ENCODE measurements at regions not wholly inside any gene's neighbourhood (a gene's known extent, or its start where the extent isn't known, plus 50 kb on each side); places are given as distances from the start of the nearest gene placed in this dataset.

- Histone ChIP-seq H2BK12ac (ENCODE audit: low read length) (no peak overlapping the region), H2BK15ac (ENCODE audit: low read length) (no peak overlapping the region), H4K8ac (ENCODE audit: low read depth, low read length) (peak overlapping the region; percentile 89), H2BK120ac (ENCODE audit: low read depth, low read length) (no peak overlapping the region), H2BK5ac (ENCODE audit: low read length) (no peak overlapping the region), H3K9ac (ENCODE audit: low read depth, low read length, poor library complexity) (peak overlapping the region; percentile 5), H3K4ac (ENCODE audit: low read length) (no peak overlapping the region), H3K4me1 (ENCODE audit: control insufficient read depth in 2 of 2, insufficient read depth in 1 of 2, low read depth in 1 of 2, low read length in 2 of 2) (no peaks in the 10 kb centered on the region), H3K18ac (ENCODE audit: low read length) (no peak overlapping the region), H3K27me3 (ENCODE audit: control insufficient read depth in 3 of 3, insufficient read depth in 3 of 3, low read depth in 1 of 3, low read length in 3 of 3) (no peaks in the 10 kb centered on the region), H3K23ac (ENCODE audit: low read depth, low read length, poor library complexity) (no peak overlapping the region), H3K27ac (replicated peaks; ENCODE audit: low read length) (no peak overlapping the region), H2AK5ac (ENCODE audit: low read depth, low read length) (no peak overlapping the region), H3K4me2 (ENCODE audit: insufficient read depth, low read length, poor library complexity, severe bottlenecking) (no peak overlapping the region), H2AFZ (ENCODE audit: low read length) (no peak overlapping the region), H3K79me1 (ENCODE audit: low read depth, low read length) (no peaks in the 10 kb centered on the region), H3K9me3 (replicated peaks in 1 of 2; ENCODE audit: control insufficient read depth in 2 of 2, insufficient read depth in 1 of 2, low read depth in 1 of 2, low read length in 2 of 2) (no peaks in the 10 kb centered on the region), H3K14ac (ENCODE audit: low read length) (no peak overlapping the region), H4K91ac (ENCODE audit: low read depth, low read length, poor library complexity) (no peak overlapping the region), H3K36me3 (replicated peaks in 1 of 2; ENCODE audit: control insufficient read depth in 2 of 2, insufficient read depth in 2 of 2, low read length in 2 of 2) (no peaks in the 10 kb centered on the region), H3K4me3 (ENCODE audit: low read length in 2 of 2) (peak overlapping the region in 1 of 2 donors; percentile 0)
- DNase-seq (ENCODE audit: low spot score): no peak
- WGBS, 2 donors (ENCODE audit: extremely low coverage in 2 of 2, insufficient read length in 2 of 2, insufficient replicate concordance in 1 of 2): no CpG with 5 or more reads among the region's 14 CpGs
Observed at GRCh38 chr20:60877071-60877857, 374.8 kb upstream of the CDH4 start.

GRCh38 chr20:60882836-60883235, 369.2 kb upstream of the CDH4 start:
- H3K18ac ChIP-seq (ENCODE audit: low read length): no peak overlapping the region
- H3K4me3 ChIP-seq (ENCODE audit: low read length in 2 of 2): no peak overlapping the region
- no peak overlapping the region for H2BK120ac ChIP-seq (ENCODE audit: low read depth, low read length)
- H3K23ac ChIP-seq (ENCODE audit: low read depth, low read length, poor library complexity): no peak overlapping the region
- H3K79me1 ChIP-seq (ENCODE audit: low read depth, low read length): no peaks in the 10 kb centered on the region
- no peak overlapping the region for H2BK15ac ChIP-seq (ENCODE audit: low read length)
- no peak overlapping the region for H2BK12ac ChIP-seq (ENCODE audit: low read length)
- DNase-seq (ENCODE audit: low spot score): no peak
- no peaks in the 10 kb centered on the region for H3K36me3 ChIP-seq (replicated peaks in 1 of 2; ENCODE audit: control insufficient read depth in 2 of 2, insufficient read depth in 2 of 2, low read length in 2 of 2)
- H2AK5ac ChIP-seq (ENCODE audit: low read depth, low read length): no peak overlapping the region
- H3K14ac ChIP-seq (ENCODE audit: low read length): no peak overlapping the region
- no peaks in the 10 kb centered on the region for H3K9me3 ChIP-seq (replicated peaks in 1 of 2; ENCODE audit: control insufficient read depth in 2 of 2, insufficient read depth in 1 of 2, low read depth in 1 of 2, low read length in 2 of 2)
- WGBS, 2 donors (ENCODE audit: extremely low coverage in 2 of 2, insufficient read length in 2 of 2, insufficient replicate concordance in 1 of 2): no CpG with 5 or more reads among the region's 6 CpGs
- H3K4me2 ChIP-seq (ENCODE audit: insufficient read depth, low read length, poor library complexity, severe bottlenecking): no peak overlapping the region
- H2AFZ ChIP-seq (ENCODE audit: low read length): no peak overlapping the region
- no peaks in the 10 kb centered on the region for H3K4me1 ChIP-seq (ENCODE audit: control insufficient read depth in 2 of 2, insufficient read depth in 1 of 2, low read depth in 1 of 2, low read length in 2 of 2)
- no peak overlapping the region for H4K8ac ChIP-seq (ENCODE audit: low read depth, low read length)
- no peak overlapping the region for H4K91ac ChIP-seq (ENCODE audit: low read depth, low read length, poor library complexity)
- H2BK5ac ChIP-seq (ENCODE audit: low read length): no peak overlapping the region
- H3K27me3 ChIP-seq (ENCODE audit: control insufficient read depth in 3 of 3, insufficient read depth in 3 of 3, low read depth in 1 of 3, low read length in 3 of 3): peaks cover 0 to 1% (median 0%) of the 10 kb centered on the region in 3 experiments
- no peak overlapping the region for H3K9ac ChIP-seq (ENCODE audit: low read depth, low read length, poor library complexity)
- no peak overlapping the region for H3K4ac ChIP-seq (ENCODE audit: low read length)
- H3K27ac ChIP-seq (replicated peaks; ENCODE audit: low read length): no peak overlapping the region

- Histone ChIP-seq H3K4me2 (ENCODE audit: insufficient read depth, low read length, poor library complexity, severe bottlenecking) (no peak overlapping the region), H3K9ac (ENCODE audit: low read depth, low read length, poor library complexity) (no peak overlapping the region), H3K23ac (ENCODE audit: low read depth, low read length, poor library complexity) (no peak overlapping the region), H2BK120ac (ENCODE audit: low read depth, low read length) (no peak overlapping the region), H3K14ac (ENCODE audit: low read length) (no peak overlapping the region), H4K8ac (ENCODE audit: low read depth, low read length) (no peak overlapping the region), H2BK15ac (ENCODE audit: low read length) (no peak overlapping the region), H2BK12ac (ENCODE audit: low read length) (no peak overlapping the region), H3K36me3 (replicated peaks in 1 of 2; ENCODE audit: control insufficient read depth in 2 of 2, insufficient read depth in 2 of 2, low read length in 2 of 2) (no peaks in the 10 kb centered on the region), H3K27ac (replicated peaks; ENCODE audit: low read length) (no peak overlapping the region), H4K91ac (ENCODE audit: low read depth, low read length, poor library complexity) (no peak overlapping the region), H3K79me1 (ENCODE audit: low read depth, low read length) (no peaks in the 10 kb centered on the region), H3K4ac (ENCODE audit: low read length) (no peak overlapping the region), H2AK5ac (ENCODE audit: low read depth, low read length) (no peak overlapping the region), H3K27me3 (ENCODE audit: control insufficient read depth in 3 of 3, insufficient read depth in 3 of 3, low read depth in 1 of 3, low read length in 3 of 3) (peaks cover 0 to 1% (median 0%) of the 10 kb centered on the region in 3 experiments), H3K4me3 (ENCODE audit: low read length in 2 of 2) (no peak overlapping the region), H2AFZ (ENCODE audit: low read length) (no peak overlapping the region), H3K9me3 (replicated peaks in 1 of 2; ENCODE audit: control insufficient read depth in 2 of 2, insufficient read depth in 1 of 2, low read depth in 1 of 2, low read length in 2 of 2) (no peaks in the 10 kb centered on the region), H3K18ac (ENCODE audit: low read length) (no peak overlapping the region), H2BK5ac (ENCODE audit: low read length) (no peak overlapping the region), H3K4me1 (ENCODE audit: control insufficient read depth in 2 of 2, insufficient read depth in 1 of 2, low read depth in 1 of 2, low read length in 2 of 2) (no peaks in the 10 kb centered on the region)
- WGBS, 2 donors (ENCODE audit: extremely low coverage in 2 of 2, insufficient read length in 2 of 2, insufficient replicate concordance in 1 of 2): no CpG with 5 or more reads among the region's 4 CpGs
- no peak for DNase-seq (ENCODE audit: low spot score)
Observed at GRCh38 chr20:60883496-60883895, 368.6 kb upstream of the CDH4 start.

GRCh38 chr20:60884277-60884676, 367.8 kb upstream of the CDH4 start:
- no peak overlapping the region for H4K91ac ChIP-seq (ENCODE audit: low read depth, low read length, poor library complexity)
- DNase-seq (ENCODE audit: low spot score): no peak
- no peak overlapping the region for H2AFZ ChIP-seq (ENCODE audit: low read length)
- no peak overlapping the region for H2BK120ac ChIP-seq (ENCODE audit: low read depth, low read length)
- H3K4me3 ChIP-seq (ENCODE audit: low read length in 2 of 2): no peak overlapping the region
- no peak overlapping the region for H3K4ac ChIP-seq (ENCODE audit: low read length)
- no peak overlapping the region for H2BK5ac ChIP-seq (ENCODE audit: low read length)
- no peak overlapping the region for H3K23ac ChIP-seq (ENCODE audit: low read depth, low read length, poor library complexity)
- no peak overlapping the region for H3K9ac ChIP-seq (ENCODE audit: low read depth, low read length, poor library complexity)
- no peak overlapping the region for H2BK12ac ChIP-seq (ENCODE audit: low read length)
- no peaks in the 10 kb centered on the region for H3K79me1 ChIP-seq (ENCODE audit: low read depth, low read length)
- H3K4me1 ChIP-seq (ENCODE audit: control insufficient read depth in 2 of 2, insufficient read depth in 1 of 2, low read depth in 1 of 2, low read length in 2 of 2): no peaks in the 10 kb centered on the region
- H3K27me3 ChIP-seq (ENCODE audit: control insufficient read depth in 3 of 3, insufficient read depth in 3 of 3, low read depth in 1 of 3, low read length in 3 of 3): peaks cover 0 to 1% (median 0%) of the 10 kb centered on the region in 3 experiments
- no peak overlapping the region for H3K18ac ChIP-seq (ENCODE audit: low read length)
- WGBS, 2 donors (ENCODE audit: extremely low coverage in 2 of 2, insufficient read length in 2 of 2, insufficient replicate concordance in 1 of 2): no CpG with 5 or more reads among the region's 3 CpGs
- no peak overlapping the region for H2BK15ac ChIP-seq (ENCODE audit: low read length)
- no peak overlapping the region for H4K8ac ChIP-seq (ENCODE audit: low read depth, low read length)
- H3K14ac ChIP-seq (ENCODE audit: low read length): no peak overlapping the region
- H3K36me3 ChIP-seq (replicated peaks in 1 of 2; ENCODE audit: control insufficient read depth in 2 of 2, insufficient read depth in 2 of 2, low read length in 2 of 2): no peaks in the 10 kb centered on the region
- H2AK5ac ChIP-seq (ENCODE audit: low read depth, low read length): no peak overlapping the region
- H3K9me3 ChIP-seq (replicated peaks in 1 of 2; ENCODE audit: control insufficient read depth in 2 of 2, insufficient read depth in 1 of 2, low read depth in 1 of 2, low read length in 2 of 2): no peaks in the 10 kb centered on the region
- H3K27ac ChIP-seq (replicated peaks; ENCODE audit: low read length): no peak overlapping the region
- H3K4me2 ChIP-seq (ENCODE audit: insufficient read depth, low read length, poor library complexity, severe bottlenecking): no peak overlapping the region

Data from neuronal stem cell (in vitro differentiated cells).